ENCODE measurements at regions not wholly inside any gene's neighbourhood (a gene's known extent, or its start where the extent isn't known, plus 50 kb on each side); places are given as distances from the start of the nearest gene placed in this dataset.
"Not testable (repeated sequence)": the region's sequence is repeated elsewhere in the genome, so short reads cannot be mapped to it uniquely, and the experiment has no call there.

DNA sequence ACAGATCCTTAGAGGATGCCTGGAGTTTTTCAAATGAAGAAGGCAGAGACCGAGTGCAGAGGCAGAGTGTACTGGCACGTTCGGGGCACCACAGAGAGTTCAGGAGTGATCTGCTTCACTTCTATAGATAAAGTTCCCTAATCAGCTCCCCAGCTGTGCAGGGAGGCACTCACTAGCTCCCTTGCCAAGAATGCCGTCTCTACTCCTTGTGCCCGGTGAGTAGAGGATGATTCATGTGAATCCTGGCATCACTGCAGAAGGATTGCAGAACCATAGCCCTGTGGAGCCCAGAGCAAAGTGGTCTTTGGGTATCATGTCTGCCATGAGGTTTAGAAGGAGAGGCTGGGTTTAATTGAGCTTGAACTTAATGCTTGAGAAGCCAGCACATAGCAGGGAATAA, 510.1 kb upstream of the RAB6C start:
- no peak for DNase-seq

- no peak for DNase-seq
These were observed 509.6 kb upstream of the RAB6C start for GRCh38 chr2:129469871-129470270.

DNA sequence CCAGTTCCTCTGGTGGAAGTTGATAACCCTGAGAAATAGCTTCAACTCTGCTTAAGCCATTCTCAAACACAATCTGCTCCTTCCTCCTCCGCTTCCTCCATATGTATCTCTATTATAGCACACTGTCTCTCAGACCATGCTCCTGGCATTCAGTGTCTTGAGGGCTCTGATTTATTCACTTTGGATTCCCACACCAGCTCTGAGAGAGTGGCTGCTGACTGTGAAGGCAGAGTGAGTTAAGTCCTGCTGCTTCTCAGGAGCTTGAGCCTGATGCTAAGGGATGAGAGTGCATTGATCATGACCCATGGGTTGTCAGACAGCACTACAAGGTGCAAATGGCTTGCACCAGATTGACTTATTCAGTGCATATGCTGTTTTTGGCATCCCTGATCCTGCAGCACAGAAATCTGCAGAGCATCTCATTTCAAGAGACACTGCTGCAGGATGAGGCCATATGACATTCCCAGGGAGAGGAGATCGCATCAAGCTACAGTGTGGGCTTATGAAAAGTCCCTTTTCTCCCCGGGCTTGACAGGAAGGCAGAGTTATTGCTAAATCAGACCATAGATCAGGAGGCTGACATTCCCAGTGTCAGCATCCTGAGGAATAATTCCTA, 500.5 kb upstream of the RAB6C start:
- DNase-seq, result no peak

GRCh38 chr2:129479892-129480291, 499.6 kb upstream of the RAB6C start:
- DNase-seq, result no peak

- DNase-seq, result no peak
These were observed 498.7 kb upstream of the RAB6C start for GRCh38 chr2:129480790-129481189.

DNA sequence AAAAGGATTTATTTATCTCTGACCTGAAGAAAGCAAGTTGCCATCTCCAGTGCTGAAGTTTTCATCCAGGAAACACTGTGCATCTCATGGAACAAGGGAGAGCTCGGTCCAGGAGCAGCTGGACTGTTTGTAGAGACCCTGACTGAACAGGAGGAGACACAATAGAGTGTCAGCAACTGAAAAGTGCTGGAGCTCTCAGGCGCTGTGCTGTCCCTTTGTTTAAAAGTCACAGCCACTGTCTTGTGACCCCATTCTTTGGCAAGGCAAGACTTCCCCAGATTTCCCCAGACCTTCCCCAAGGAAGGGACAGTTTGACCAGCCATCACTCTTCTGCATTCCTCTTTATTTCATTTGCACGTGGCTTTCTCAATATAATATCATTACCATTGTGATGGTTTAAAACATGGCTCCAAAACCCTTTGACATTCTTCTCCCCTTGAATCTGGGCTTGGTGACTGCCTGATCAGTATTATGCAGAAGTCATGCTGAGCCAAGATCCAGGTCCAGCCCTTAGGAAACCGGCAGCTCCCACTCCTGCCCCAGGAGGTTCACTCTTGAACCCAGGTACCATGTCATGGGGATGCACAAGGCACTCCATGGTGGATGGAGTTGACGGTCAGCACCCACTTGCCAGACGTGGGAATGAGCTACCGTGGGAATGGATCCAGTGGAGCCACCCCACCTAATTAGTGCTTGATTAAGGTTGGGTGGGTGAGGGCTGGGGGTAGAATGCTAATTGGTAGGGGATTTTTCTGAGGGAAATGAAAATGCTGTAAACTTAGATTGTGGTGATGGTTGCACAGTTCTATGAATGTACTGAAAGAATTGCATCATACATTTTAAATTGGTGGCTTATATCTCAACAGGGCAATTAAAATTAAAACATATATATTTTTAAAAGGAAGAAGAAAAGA, 497.9 kb upstream of the RAB6C start:
- DNase-seq, result no peak

- no peak for DNase-seq
These were observed 496.8 kb upstream of the RAB6C start for GRCh38 chr2:129482626-129483025.

GRCh38 chr2:129483366-129483765, 496.1 kb upstream of the RAB6C start:
- DNase-seq, result no peak

DNA sequence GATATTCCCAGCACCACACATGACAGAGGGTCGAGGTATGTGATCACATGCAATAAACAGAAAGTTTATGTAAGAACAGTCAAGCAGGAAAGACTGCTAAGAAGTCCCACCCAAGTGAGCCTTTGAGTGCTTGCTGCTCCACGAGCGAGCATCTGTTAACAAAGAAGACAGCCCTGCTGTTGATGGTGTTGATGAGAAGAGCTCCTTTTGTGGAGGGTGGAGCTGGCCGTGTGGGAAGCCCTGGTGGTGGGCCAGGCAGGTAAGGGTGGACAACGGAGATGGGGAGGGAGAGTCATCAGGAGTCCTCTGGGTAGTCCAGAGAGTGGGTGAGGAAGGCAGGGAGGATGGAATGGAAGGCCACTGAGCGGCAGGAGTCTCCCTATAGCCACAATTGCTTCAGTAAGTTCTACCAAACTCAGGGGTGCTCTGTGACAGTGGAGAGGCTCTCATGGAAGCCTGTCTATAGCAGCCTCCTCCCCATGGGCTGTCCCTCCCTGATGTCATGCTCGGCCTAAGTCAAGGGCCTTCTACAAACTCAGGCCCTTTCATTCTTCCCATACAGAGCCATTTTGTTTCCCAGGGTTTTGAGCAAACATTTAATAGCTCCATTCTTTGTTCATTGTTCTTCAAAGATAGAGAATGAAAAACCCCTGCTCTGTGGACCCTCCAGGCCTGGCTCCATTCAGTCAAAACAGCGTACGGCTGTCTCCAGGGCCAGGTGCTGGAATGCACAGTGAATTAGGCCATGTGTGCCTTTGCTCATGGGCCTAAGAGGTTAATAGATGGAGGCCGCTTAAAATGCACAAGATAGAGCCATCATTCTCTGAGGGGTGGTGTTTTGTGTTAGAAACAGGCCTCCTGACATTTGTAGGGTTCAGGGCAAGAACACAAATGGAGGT, 494.2 kb upstream of the RAB6C start:
- no peak for DNase-seq

GRCh38 chr2:129488376-129488775, 491.1 kb upstream of the RAB6C start:
- no peak for DNase-seq

- no peak for DNase-seq
These were observed 488.8 kb upstream of the RAB6C start for GRCh38 chr2:129490641-129491040.

- DNase-seq, result no peak
These were observed 488.2 kb upstream of the RAB6C start for GRCh38 chr2:129491308-129491707.

GRCh38 chr2:129492548-129492947, 486.9 kb upstream of the RAB6C start:
- no peak for DNase-seq

DNA sequence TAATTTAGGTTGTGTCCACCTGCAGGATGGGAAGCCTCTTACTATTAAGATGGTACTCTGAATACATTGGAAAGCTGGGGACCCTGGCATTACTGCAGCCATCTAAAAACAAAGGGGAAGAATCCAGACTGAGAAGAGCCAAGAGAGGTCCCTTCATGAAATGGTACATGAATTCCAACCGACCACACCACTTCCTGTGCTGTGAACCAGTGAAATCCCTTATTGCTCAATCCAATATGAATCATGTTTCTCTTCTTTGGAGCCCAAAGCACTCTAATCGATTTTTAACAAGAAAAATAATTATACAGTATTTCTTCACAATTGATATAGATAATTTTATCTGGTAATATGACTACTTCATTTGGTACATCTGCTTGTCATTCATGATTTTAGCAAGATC, 479.7 kb upstream of the RAB6C start:
- no peak for DNase-seq

GRCh38 chr2:129502781-129503180, 476.7 kb upstream of the RAB6C start:
- no peak for DNase-seq

DNA sequence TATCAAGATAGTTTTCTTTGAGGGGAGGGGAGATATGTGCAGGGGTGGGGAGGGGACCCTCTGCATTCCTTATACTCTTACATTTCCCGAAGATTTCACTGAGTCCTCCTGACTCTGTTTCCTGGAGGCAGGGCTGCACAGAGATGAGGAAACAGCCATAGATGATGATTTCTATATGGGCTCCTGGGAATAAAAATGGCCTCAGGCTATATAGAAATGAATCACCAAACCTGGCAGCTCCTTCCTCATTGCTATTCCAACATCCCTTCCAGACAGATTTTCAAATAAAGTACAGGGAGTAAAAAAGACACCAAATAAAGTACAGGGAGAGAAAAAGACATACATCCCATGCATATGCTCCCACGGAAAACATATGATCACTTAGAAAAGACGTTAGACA, 474.8 kb upstream of the RAB6C start:
- DNase-seq, result no peak

GRCh38 chr2:129518937-129519336, 460.5 kb upstream of the RAB6C start:
- DNase-seq, result no peak

- DNase-seq, result not testable (repeated sequence)
These were observed 447.3 kb upstream of the RAB6C start for GRCh38 chr2:129532158-129532557.

GRCh38 chr2:129548880-129549279, 430.6 kb upstream of the RAB6C start:
- DNase-seq, result no peak

GRCh38 chr2:129550536-129550935, 428.9 kb upstream of the RAB6C start:
- no peak for DNase-seq

DNA sequence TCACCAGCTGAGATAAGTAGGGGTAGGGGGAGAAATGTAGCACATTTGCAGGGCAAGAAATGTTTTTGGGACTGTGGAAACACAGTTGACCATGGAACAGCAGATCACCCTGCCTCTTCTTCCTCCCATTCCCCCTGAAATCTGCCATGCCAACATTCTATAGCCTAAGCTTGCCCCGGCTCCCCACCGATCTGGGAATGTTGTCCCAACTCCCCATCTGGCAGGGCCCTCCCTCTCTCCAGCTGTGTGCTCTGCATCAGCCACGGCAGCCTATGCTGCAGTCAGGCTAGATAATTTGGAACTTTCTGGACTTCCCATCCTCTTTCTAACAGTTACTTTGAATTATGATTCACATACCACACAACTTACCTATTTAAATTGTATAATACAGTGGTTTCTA, 425.1 kb upstream of the RAB6C start:
- no peak for DNase-seq

GRCh38 chr2:129559101-129559500, 420.4 kb upstream of the RAB6C start:
- DNase-seq, result no peak

DNA sequence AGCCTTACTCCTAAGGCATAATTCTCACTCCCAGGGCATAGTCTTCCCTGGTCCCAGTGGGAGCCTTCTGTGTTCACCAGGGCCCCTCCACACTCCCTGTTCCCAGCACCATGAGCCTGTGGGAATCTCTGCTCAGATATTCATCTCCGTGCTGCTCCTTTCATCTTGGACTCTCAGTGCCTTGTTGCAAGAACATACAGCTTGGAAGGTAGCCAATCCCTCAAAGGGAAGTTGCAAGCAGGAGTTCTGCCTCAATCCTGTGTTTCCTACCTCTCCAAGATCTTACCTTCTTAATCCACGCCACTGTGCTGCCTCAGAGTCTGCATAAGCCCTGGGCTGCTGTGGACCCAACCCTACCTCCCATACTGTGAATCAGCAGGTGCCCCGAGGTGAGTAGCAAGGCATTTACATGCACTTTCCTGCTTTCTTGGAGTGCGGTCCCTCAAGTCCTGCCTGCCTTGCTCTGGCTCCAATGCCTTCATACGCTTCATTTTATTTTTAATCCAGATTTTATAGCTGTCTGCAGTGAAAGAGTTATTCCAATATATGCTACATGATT, 413.8 kb upstream of the RAB6C start:
- DNase-seq, result no peak
